Smooth muscle cell (in vitro differentiated cells): ENCODE measurements at regions not wholly inside any gene's neighbourhood (a gene's known extent, or its start where the extent isn't known, plus 50 kb on each side); places are given as distances from the start of the nearest gene placed in this dataset.

Source experiments
- DNase-seq: peaks from one replicate; lab custom pipeline; 2025; ENCODE audit not compliant: unreplicated experiment; lab: John Stamatoyannopoulos, UW
- H2AFZ ChIP-seq: fragments of 200-600 bp; sonication (generic); 2 replicates; pipeline ENCODE4 v1.6.0; 2016; ENCODE audit warnings: antibody characterized with exemption, low read depth, mild to moderate bottlenecking
- H3F3A ChIP-seq: fragments of 200-600 bp; sonication (generic); 2 replicates; pipeline ENCODE4 v1.6.0; 2017; ENCODE audit warnings: antibody characterized with exemption, low read depth
- H3K27ac ChIP-seq: fragments of 200-600 bp; sonication (generic); 2 replicates; pipeline ENCODE4 v1.5.1; 2016; ENCODE audit warnings: low read depth, mild to moderate bottlenecking
- H3K27me3 ChIP-seq: fragments of 200-600 bp; sonication (generic); 2 replicates; pipeline ENCODE4 v1.6.1; 2016; ENCODE audit warnings: low read depth, mild to moderate bottlenecking
- H3K36me3 ChIP-seq: fragments of 200-600 bp; sonication (generic); 2 replicates; pipeline ENCODE4 v1.5.1; 2016; ENCODE audit warnings: low read depth
- H3K4me1 ChIP-seq: fragments of 200-600 bp; sonication (generic); 2 replicates; pipeline ENCODE4 v1.5.1; 2016; ENCODE audit warnings: low read depth
- H3K4me2 ChIP-seq: fragments of 200-600 bp; sonication (generic); 2 replicates; pipeline ENCODE4 v1.6.0; 2016; ENCODE audit warnings: mild to moderate bottlenecking
- H3K4me3 ChIP-seq: fragments of 200-600 bp; sonication (generic); 2 replicates; pipeline ENCODE4 v1.5.1; 2016; ENCODE audit warnings: mild to moderate bottlenecking
- H3K79me2 ChIP-seq: fragments of 200-600 bp; sonication (generic); 2 replicates; pipeline ENCODE4 v1.6.0; 2016; ENCODE audit warnings: low read depth, mild to moderate bottlenecking
- H3K9ac ChIP-seq: fragments of 200-600 bp; sonication (generic); 2 replicates; pipeline ENCODE4 v1.6.0; 2016; ENCODE audit warnings: low read depth
- H3K9me3 ChIP-seq: fragments of 200-600 bp; sonication (generic); replicated peaks from 2 replicates; pipeline ENCODE4 v1.5.1; 2016; ENCODE audit warnings: low read depth
- H4K20me1 ChIP-seq: fragments of 200-600 bp; sonication (generic); 2 replicates; pipeline ENCODE4 v1.6.0; 2016; ENCODE audit warnings: low read depth
- CTCF ChIP-seq: fragments of 200-600 bp; sonication (generic); IDR thresholded peaks from 2 replicates; pipeline ENCODE4 v1.5.1; 2017; ENCODE audit warnings: borderline replicate concordance, mild to moderate bottlenecking, antibody characterized with exemption; ENCODE audit not compliant: insufficient read depth, poor library complexity, severe bottlenecking
- WGBS: methylation state at CpG from one replicate; pipeline ENCODE4 v1.1.7; 2016; ENCODE audit warnings: low lambda C conversion rate; 5-methylcytosine and 5-hydroxymethylcytosine counted together

- Histone ChIP-seq H3K36me3 (no peaks in the 10 kb centered on the region), H3K4me3 (no peak overlapping the region)
Observed at GRCh38 chr7:33792041-33792440, 113.3 kb upstream of the BMPER start.

GRCh38 chr7:33792547-33793105 lies 112.7 kb upstream of the BMPER start:
- H3K36me3 ChIP-seq = no peaks in the 10 kb centered on the region
- no peak overlapping the region for H2AFZ ChIP-seq
- no peak overlapping the region for H3K4me3 ChIP-seq
- 94% methylated on average over 4 of the region's 4 CpGs for whole genome bisulfite sequencing
- DNase-seq = no peak
- H3K79me2 ChIP-seq = no peaks in the 10 kb centered on the region
- no peak overlapping the region for H3K9ac ChIP-seq
- H3K27me3 ChIP-seq = no peaks in the 10 kb centered on the region
- no peaks in the 10 kb centered on the region for H3K9me3 ChIP-seq
- H3K27ac ChIP-seq = no peak overlapping the region
- no peaks in the 10 kb centered on the region for H3F3A ChIP-seq
- H3K4me1 ChIP-seq = peaks cover 3% of the 10 kb centered on the region
- H4K20me1 ChIP-seq = no peaks in the 10 kb centered on the region
- H3K4me2 ChIP-seq = no peak overlapping the region
- TF ChIP-seq CTCF = no peak

More at GRCh38 chr7:33792041-33792440, 113.3 kb upstream of the BMPER start:
- WGBS = 78% methylated on average over 2 of the region's 2 CpGs
- Histone ChIP-seq H4K20me1 (no peaks in the 10 kb centered on the region), H3K27ac (no peak overlapping the region), H3F3A (no peaks in the 10 kb centered on the region), H2AFZ (no peak overlapping the region), H3K4me2 (no peak overlapping the region), H3K27me3 (no peaks in the 10 kb centered on the region), H3K9me3 (no peaks in the 10 kb centered on the region), H3K79me2 (no peaks in the 10 kb centered on the region), H3K4me1 (peaks cover 3% of the 10 kb centered on the region), H3K9ac (no peak overlapping the region)
- DNase-seq = no peak
- TF ChIP-seq CTCF = no peak

GRCh38 chr7:33793616-33794015 lies 111.7 kb upstream of the BMPER start:
- DNase-seq = no peak
- H3K9ac ChIP-seq = no peak overlapping the region
- H3K4me2 ChIP-seq = no peak overlapping the region
- H3K79me2 ChIP-seq = no peaks in the 10 kb centered on the region
- H3F3A ChIP-seq = no peaks in the 10 kb centered on the region
- H4K20me1 ChIP-seq = no peaks in the 10 kb centered on the region
- WGBS = 84% methylated on average over 2 of the region's 2 CpGs
- no peak for TF ChIP-seq CTCF
- no peak overlapping the region for H3K4me3 ChIP-seq
- H2AFZ ChIP-seq = no peak overlapping the region
- no peaks in the 10 kb centered on the region for H3K36me3 ChIP-seq
- no peak overlapping the region for H3K27ac ChIP-seq
- H3K9me3 ChIP-seq = no peaks in the 10 kb centered on the region
- peaks cover 3% of the 10 kb centered on the region for H3K4me1 ChIP-seq
- no peaks in the 10 kb centered on the region for H3K27me3 ChIP-seq

GRCh38 chr7:33794419-33794818 lies 110.9 kb upstream of the BMPER start:
- Histone ChIP-seq H2AFZ (no peak overlapping the region), H3K27me3 (no peaks in the 10 kb centered on the region), H4K20me1 (no peaks in the 10 kb centered on the region), H3K36me3 (no peaks in the 10 kb centered on the region), H3K9me3 (no peaks in the 10 kb centered on the region), H3K4me3 (no peak overlapping the region), H3F3A (no peaks in the 10 kb centered on the region), H3K4me1 (peaks cover 3% of the 10 kb centered on the region), H3K9ac (no peak overlapping the region), H3K4me2 (no peak overlapping the region), H3K79me2 (no peaks in the 10 kb centered on the region), H3K27ac (no peak overlapping the region)
- no peak for TF ChIP-seq CTCF
- no peak for DNase-seq
- WGBS = 96% methylated on average over 6 of the region's 6 CpGs
